Activated naive CD8-positive, alpha-beta T cell treated with anti-CD3 and anti-CD28 coated beads, Interleukin-2, amount 50 U/mL, for 24 hours (primary cell): ENCODE measurements at regions not wholly inside any gene's neighbourhood (a gene's known extent, or its start where the extent isn't known, plus 50 kb on each side); places are given as distances from the start of the nearest gene placed in this dataset.
A peak's percentile ranks its signal among the peaks of the same experiment; 100 is the strongest.

Experiments
- ATAC-seq: fragments of 150-1000 bp; cut with Tn5 transposase; one replicate; pipeline ENCODE4 v1.10.0; 2021
- DNase-seq: peaks from one replicate; pipeline ENCODE4 v3.0.0; 2021
- H3K27ac Mint-ChIP-seq: one replicate; pipeline ENCODE4 v1.8.0; 2021; ENCODE audit warnings: mild to moderate bottlenecking, mixed read lengths
- H3K27me3 Mint-ChIP-seq: one replicate; pipeline ENCODE4 v1.8.0; 2021; ENCODE audit warnings: mixed read lengths
- H3K36me3 Mint-ChIP-seq: one replicate; pipeline ENCODE4 v1.8.0; 2021; ENCODE audit warnings: low read depth, mixed read lengths
- H3K4me1 Mint-ChIP-seq: one replicate; pipeline ENCODE4 v1.8.0; 2021; ENCODE audit warnings: mixed read lengths
- H3K4me3 Mint-ChIP-seq: one replicate; pipeline ENCODE4 v1.8.0; 2021; ENCODE audit warnings: mild to moderate bottlenecking, moderate library complexity, mixed read lengths
- H3K9me3 Mint-ChIP-seq: one replicate; pipeline ENCODE4 v1.8.0; 2021; ENCODE audit warnings: mixed read lengths

DNA sequence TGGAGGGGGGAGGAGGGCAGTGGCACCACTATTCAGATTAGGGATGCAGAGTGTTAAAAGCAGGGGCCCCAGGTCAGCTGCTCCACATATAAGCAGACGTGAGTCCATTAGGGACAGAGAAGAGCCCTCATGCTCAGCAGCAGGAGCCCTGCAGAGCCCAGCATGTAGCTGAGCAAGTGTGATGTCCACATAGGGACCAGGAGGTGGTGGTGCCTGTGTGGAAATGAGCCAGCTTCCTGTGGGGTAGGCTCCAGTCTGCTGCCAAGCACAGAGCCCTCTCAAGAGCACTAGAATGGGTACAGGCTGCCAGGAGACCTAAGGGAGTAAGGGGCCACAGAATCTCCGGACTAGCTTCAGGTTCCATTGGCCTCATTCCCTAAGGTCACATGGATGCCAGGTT is 57.9 kb upstream of the MLN start:
- no peak for DNase-seq
- peaks cover 12% of the 10 kb centered on the region for H3K9me3 Mint-ChIP-seq
- H3K36me3 Mint-ChIP-seq, result peaks cover 3% of the 10 kb centered on the region
- H3K27ac Mint-ChIP-seq, result no peak overlapping the region
- peaks cover 38% of the 10 kb centered on the region for H3K4me1 Mint-ChIP-seq
- peaks cover 44% of the 10 kb centered on the region for H3K27me3 Mint-ChIP-seq
- no peak overlapping the region for H3K4me3 Mint-ChIP-seq
- ATAC-seq, result no peak

DNA sequence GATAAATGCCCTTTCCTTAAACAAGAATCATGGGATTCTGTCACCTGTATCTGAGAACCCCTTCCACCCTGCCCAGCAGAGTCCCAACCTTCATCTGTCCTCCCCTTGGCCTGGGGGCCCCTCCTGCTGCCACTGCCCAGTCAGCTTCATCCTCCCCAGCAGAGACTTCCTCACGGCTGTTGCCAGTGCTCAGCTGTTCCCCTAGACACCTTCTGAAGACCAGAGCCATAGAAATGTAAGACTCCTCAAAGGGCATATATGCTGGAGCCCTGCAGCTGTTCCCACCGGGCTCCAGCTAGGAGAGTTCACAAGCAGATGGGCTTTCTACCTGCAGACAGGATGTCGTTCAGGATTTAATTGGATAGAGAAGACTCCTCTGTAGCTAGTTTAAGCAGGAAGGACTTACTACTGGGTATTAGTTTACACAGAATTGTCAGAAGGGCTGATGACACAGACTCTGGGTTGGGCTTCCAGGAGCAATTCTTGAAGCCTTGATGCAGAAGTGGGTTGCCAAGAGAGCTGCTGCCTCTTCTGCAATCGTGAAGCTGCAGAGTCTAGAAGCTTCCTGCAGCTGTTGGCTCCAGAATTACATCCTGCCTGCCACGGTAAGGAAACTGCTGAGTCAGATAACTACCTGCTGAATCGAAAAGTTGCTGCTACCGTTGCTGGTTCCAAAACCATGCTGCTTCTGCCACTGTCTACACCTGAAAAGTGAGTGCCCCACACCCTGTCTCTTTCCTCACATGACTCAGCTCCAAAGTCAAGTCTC is 57.1 kb upstream of the MLN start:
- Mint-ChIP-seq H3K27me3 (peaks cover 46% of the 10 kb centered on the region), H3K27ac (no peak overlapping the region), H3K4me1 (peaks cover 47% of the 10 kb centered on the region), H3K36me3 (no peaks in the 10 kb centered on the region), H3K9me3 (peaks cover 5% of the 10 kb centered on the region), H3K4me3 (no peak overlapping the region)
- ATAC-seq (no peak), DNase-seq (no peak)

DNA sequence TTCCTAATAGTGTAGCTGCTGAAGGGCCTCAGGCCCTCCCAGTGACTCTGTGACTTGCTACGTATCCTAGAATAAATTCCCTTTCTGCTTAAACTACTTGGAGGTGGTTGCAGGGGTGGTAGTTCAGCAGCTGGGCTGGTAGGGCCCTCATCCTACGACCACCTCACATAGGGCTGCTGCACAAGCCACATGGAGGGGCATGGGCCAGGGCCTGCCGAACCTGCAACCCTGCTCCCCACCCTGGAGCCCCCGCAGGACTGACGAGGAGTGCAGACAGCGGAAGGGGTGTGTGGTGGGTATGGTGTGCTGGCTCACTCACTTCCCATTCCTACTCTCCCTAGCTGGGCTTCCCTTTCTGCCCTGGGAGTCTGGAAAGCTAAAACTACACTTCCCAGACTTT is 56.2 kb upstream of the MLN start:
- peaks cover 52% of the 10 kb centered on the region for H3K4me1 Mint-ChIP-seq
- no peak overlapping the region for H3K27ac Mint-ChIP-seq
- H3K9me3 Mint-ChIP-seq, result no peaks in the 10 kb centered on the region
- ATAC-seq, result no peak
- H3K36me3 Mint-ChIP-seq, result no peaks in the 10 kb centered on the region
- DNase-seq, result no peak
- H3K27me3 Mint-ChIP-seq, result peaks cover 41% of the 10 kb centered on the region
- H3K4me3 Mint-ChIP-seq, result no peak overlapping the region

DNA sequence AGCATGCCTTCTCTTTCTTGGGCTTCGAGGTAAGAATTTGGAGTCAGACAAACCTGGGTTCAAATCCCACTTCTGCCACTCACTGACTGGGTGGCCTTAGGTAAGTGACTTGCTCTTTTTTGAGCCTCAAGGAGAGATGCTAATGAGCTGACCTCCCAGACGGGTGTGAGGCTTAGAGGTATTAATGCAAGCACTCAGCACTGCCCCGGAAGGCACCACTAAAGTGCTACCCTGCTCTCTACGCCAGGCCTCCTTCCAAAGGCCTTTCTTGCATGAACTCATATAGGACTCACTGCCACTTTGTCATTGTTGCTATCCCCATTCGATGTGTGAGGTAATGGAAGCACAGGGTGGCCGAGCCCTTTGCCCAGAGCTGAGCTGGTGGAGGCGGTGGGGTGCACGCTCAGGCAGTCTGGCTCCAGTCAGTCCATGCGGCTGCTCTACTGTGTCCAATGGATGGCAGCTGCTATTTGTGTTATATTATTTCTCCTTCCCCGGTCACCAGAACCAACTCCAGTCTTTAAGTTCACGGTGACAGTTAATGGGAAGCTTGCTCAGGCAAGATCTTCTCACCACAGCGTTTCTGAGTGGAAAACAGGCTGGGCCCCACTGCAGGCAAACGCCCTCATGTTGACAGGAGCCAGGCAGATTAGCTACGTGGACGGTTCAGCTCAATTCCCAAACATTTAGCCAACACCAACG is 55.2 kb upstream of the MLN start:
- no peak for ATAC-seq
- Mint-ChIP-seq H3K27me3 (peaks cover 47% of the 10 kb centered on the region), H3K36me3 (no peaks in the 10 kb centered on the region), H3K4me3 (no peak overlapping the region), H3K27ac (no peak overlapping the region), H3K4me1 (peaks cover 49% of the 10 kb centered on the region), H3K9me3 (no peaks in the 10 kb centered on the region)
- DNase-seq, result no peak

DNA sequence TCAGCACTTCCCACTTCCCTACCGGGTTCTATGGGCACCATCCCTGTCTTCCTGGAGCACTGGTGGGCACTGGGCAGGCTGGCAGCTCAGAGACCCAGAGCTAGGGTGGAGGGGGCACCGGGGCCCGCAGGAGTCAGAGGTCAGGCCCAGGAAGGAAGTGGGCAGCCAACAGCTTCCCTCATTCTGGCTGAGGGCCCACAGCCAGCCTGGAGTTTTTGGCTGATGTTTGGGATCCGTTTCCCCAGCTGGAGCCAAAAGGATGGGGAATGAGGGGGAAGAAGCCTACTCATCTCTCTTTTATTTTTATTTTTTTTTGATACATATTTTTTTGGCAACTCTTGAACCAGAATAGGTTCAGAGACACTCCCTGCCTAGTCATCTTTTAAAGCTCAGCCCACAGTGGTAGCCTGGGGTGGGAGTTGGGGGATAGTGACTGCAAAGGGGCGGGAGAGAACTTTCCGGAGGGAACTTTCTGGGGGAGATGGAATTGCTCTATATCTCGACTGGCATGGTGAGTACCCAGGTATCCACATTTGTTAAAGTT is 54.2 kb upstream of the MLN start:
- no peaks in the 10 kb centered on the region for H3K9me3 Mint-ChIP-seq
- no peak overlapping the region for H3K4me3 Mint-ChIP-seq
- H3K36me3 Mint-ChIP-seq, result no peaks in the 10 kb centered on the region
- peaks cover 43% of the 10 kb centered on the region for H3K4me1 Mint-ChIP-seq
- H3K27ac Mint-ChIP-seq, result no peak overlapping the region
- H3K27me3 Mint-ChIP-seq, result peaks cover 42% of the 10 kb centered on the region
- ATAC-seq (no peak), DNase-seq (no peak)

DNA sequence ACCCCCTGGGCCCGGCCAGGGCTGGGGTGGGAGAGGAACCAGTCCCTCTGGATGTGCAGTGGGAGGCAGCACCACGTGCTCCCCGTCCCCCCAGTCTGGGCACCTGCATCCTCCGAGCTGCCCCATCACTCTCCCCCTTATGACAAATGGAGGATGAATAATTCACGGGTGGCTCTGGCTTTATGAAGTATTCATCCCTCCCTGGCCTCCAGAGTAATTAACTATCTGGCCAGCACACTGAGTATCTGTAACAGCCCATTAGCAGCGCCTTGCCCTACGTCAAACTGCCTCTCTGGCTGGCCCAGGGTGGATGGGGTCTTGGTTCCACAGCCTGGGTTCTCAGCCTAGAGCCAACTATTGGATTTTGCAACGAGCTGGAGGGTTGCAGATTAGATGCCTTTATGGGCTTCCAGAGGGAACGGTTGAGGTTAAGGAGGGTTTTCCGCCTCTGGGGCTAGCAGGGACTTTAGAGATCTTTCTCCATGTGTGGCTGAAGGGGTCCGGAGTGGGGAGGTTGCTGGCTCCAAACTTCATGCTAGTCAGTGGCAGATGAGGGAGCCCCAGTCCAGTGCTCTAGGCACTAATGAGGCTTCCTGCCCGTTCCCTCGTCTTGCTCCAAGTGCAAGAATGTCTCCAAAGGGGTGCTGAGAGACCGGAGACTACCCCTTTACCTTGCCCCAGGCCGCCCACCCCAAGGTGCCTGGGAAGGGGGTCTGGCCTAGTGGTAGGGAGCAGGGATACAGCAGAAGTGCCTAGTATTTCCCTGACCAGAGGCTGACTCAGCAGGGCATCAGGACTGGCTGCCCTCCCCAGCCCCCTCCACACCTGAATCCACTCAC is 53.5 kb upstream of the MLN start:
- Mint-ChIP-seq H3K4me1 (peaks cover 43% of the 10 kb centered on the region), H3K9me3 (no peaks in the 10 kb centered on the region), H3K27ac (no peak overlapping the region), H3K4me3 (no peak overlapping the region), H3K27me3 (peaks cover 46% of the 10 kb centered on the region), H3K36me3 (no peaks in the 10 kb centered on the region)
- no peak for ATAC-seq
- DNase-seq, result no peak

DNA sequence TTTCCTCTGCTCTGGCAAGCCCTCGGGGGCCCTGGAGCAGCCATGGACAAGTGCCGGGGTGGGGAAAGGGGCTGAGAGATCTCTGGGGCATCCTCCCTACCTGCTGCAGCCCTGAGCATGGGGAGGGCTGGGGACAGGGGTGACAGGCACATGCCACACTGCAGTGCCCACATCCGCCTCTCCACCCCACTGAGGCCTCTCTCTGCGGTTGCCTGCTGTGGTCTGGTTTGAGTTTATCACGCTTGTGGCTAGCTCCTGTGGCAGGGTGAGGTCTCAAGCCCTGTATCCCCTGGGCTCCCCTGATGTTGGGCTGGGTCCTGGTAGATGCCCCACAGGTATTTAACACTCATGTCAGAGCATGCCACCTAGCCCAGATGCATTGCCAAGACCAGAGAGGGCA is 52.9 kb upstream of the MLN start:
- no peak overlapping the region for H3K4me3 Mint-ChIP-seq
- peak; percentile 89 for ATAC-seq
- DNase-seq, result peak; percentile 76
- H3K36me3 Mint-ChIP-seq, result no peaks in the 10 kb centered on the region
- peak overlapping the region; percentile 60 for H3K27ac Mint-ChIP-seq
- no peaks in the 10 kb centered on the region for H3K9me3 Mint-ChIP-seq
- peaks cover 42% of the 10 kb centered on the region for H3K4me1 Mint-ChIP-seq
- peaks cover 43% of the 10 kb centered on the region for H3K27me3 Mint-ChIP-seq

DNA sequence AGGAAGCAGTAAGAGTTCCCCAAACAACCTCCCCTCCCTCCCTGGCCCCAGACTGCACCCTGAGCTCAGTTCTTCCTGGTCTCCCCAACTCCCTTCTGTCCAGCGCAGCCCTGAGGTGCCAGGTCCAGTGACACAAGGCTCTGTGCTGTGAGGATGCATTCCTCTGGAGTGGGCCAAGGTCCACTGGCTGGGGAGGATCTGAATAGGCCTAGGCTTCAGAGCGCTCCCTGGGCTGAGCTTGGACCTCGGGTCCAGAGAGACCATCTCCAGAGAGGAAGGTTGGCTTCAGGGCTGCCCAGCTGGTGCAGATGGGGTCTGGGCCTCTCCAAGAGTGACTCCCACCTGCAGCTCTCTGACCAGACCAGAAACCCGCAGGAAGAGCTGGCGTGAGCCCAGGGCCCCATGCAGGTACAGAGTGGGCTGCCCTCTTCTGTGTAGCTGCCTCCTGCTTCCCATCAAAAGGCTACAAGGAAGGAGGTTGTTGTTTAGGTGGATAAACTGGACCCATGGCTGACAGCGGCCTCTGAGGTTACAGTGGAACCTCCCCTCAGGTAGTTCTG is 52.3 kb upstream of the MLN start:
- H3K27me3 Mint-ChIP-seq, result peaks cover 38% of the 10 kb centered on the region
- peaks cover 37% of the 10 kb centered on the region for H3K4me1 Mint-ChIP-seq
- no peak overlapping the region for H3K4me3 Mint-ChIP-seq

DNA sequence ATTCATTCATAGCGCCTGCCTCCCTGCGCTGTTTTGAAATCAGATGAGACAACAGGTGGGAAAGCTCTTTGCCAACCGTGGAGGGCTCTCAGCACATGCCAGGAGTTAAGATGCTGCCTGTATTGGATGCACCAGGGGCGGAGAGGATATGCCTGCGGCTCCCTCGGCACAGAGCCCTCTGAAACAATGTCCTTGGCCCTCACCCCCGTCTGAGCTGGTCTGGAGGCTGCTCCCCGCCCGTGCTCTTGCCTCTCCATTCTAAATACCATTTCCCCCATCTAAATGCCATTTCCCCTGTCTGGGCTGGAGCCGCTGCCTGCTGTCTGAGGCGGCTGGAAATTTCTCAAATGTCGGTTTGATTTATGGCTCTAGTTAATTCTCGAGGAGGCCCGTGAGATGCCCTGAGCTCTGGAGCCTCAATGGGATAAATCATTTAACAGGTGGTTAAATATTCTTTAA is 50.8 kb upstream of the MLN start:
- ATAC-seq (no peak), DNase-seq (no peak)
- H3K9me3 Mint-ChIP-seq, result no peaks in the 10 kb centered on the region
- H3K4me3 Mint-ChIP-seq, result no peak overlapping the region
- H3K4me1 Mint-ChIP-seq, result peaks cover 28% of the 10 kb centered on the region
- no peak overlapping the region for H3K27ac Mint-ChIP-seq
- H3K36me3 Mint-ChIP-seq, result no peaks in the 10 kb centered on the region
- peaks cover 37% of the 10 kb centered on the region for H3K27me3 Mint-ChIP-seq

More for the DNA sequence above, 52.3 kb upstream of the MLN start:
- no peak for ATAC-seq
- Mint-ChIP-seq H3K36me3 (no peaks in the 10 kb centered on the region), H3K9me3 (no peaks in the 10 kb centered on the region), H3K27ac (no peak overlapping the region)
- DNase-seq, result no peak

DNA sequence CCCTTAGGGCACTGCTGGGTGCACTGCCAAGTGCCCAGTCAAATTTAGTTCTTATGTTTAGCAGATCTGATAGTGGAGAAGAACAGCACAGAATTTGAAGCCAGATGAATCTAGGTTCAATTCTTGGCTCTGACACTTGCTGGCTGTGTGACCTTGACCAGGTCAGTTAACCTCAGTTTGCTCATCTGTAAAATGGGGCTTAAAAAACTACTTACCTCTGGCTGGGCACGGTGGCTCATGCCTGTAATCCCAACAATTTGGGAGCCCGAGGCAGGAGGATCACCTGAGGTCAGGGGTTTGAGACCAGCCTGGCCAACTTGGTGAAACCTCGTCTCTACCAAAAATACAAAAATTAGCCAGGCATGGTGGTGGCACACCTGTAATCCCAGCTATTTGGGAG is 49.9 kb upstream of the MLN start:
- no peak overlapping the region for H3K27ac Mint-ChIP-seq

More for the DNA sequence above, 49.9 kb upstream of the MLN start:
- DNase-seq, result no peak
- no peaks in the 10 kb centered on the region for H3K36me3 Mint-ChIP-seq
- no peak overlapping the region for H3K4me3 Mint-ChIP-seq
- peaks cover 28% of the 10 kb centered on the region for H3K4me1 Mint-ChIP-seq
- H3K9me3 Mint-ChIP-seq, result no peaks in the 10 kb centered on the region
- H3K27me3 Mint-ChIP-seq, result peaks cover 36% of the 10 kb centered on the region
- ATAC-seq, result no peak
